Activated T-cell treated with anti-CD3 and anti-CD28 coated beads, Interleukin-2, amount 50 U/mL, for 48 hours (primary cell): ENCODE measurements at regions not wholly inside any gene's neighbourhood (a gene's known extent, or its start where the extent isn't known, plus 50 kb on each side); places are given as distances from the start of the nearest gene placed in this dataset.
"Not testable (repeated sequence)": the region's sequence is repeated elsewhere in the genome, so short reads cannot be mapped to it uniquely, and the experiment has no call there.

ENCODE experiments used
- DNase-seq, 2 experiments: peaks; one replicate each; pipeline ENCODE4 v3.0.0-alpha.2; 2020

- DNase-seq = peak in 1 of 2 experiments; percentile 35
Observed at GRCh38 chr1:184882957-184883815, 91.1 kb downstream of the NIBAN1 start.

- peak; percentile 61 to 64 for DNase-seq
Observed at GRCh38 chr1:184881941-184882913, 92.1 kb downstream of the NIBAN1 start.

GRCh38 chr1:184879876-184880557 lies 94.3 kb downstream of the NIBAN1 start:
- DNase-seq = no peak

GRCh38 chr1:184878602-184879001 lies 95.7 kb downstream of the NIBAN1 start:
- no peak for DNase-seq

- DNase-seq = no peak
Observed at GRCh38 chr1:184878002-184878401, 96.3 kb downstream of the NIBAN1 start.

- DNase-seq = not testable (repeated sequence)
Observed at GRCh38 chr1:184876015-184876414, 98.3 kb downstream of the NIBAN1 start.

GRCh38 chr1:184875218-184875617 lies 99.1 kb downstream of the NIBAN1 start:
- no peak for DNase-seq

- peak in 1 of 2 experiments; percentile 49 for DNase-seq
Observed at GRCh38 chr1:184870319-184870718, 104.0 kb downstream of the NIBAN1 start.

- DNase-seq = peak in 1 of 2 experiments; percentile 34
Observed at GRCh38 chr1:184867866-184868689, 106.2 kb downstream of the NIBAN1 start.

- peak; percentile 66 to 68 for DNase-seq
Observed at GRCh38 chr1:184866991-184867788, 107.1 kb downstream of the NIBAN1 start.

- DNase-seq = no peak
Observed at GRCh38 chr1:184866586-184866985, 107.7 kb downstream of the NIBAN1 start.

GRCh38 chr1:184865831-184866230 lies 108.5 kb downstream of the NIBAN1 start:
- no peak for DNase-seq

- no peak for DNase-seq
Observed at GRCh38 chr1:184861755-184862336, 107.2 kb upstream of the EDEM3 start.

GRCh38 chr1:184860985-184861754 lies 106.5 kb upstream of the EDEM3 start:
- no peak for DNase-seq

- no peak for DNase-seq
Observed at GRCh38 chr1:184860535-184860934, 105.9 kb upstream of the EDEM3 start.

- DNase-seq = no peak
Observed at GRCh38 chr1:184859381-184860105, 104.9 kb upstream of the EDEM3 start.

GRCh38 chr1:184858288-184858687 lies 103.6 kb upstream of the EDEM3 start:
- no peak for DNase-seq

GRCh38 chr1:184854496-184855140 lies 100.0 kb upstream of the EDEM3 start:
- DNase-seq = no peak

GRCh38 chr1:184854036-184854435 lies 99.4 kb upstream of the EDEM3 start:
- DNase-seq = no peak
